ENCODE measurements at regions not wholly inside any gene's neighbourhood (a gene's known extent, or its start where the extent isn't known, plus 50 kb on each side); places are given as distances from the start of the nearest gene placed in this dataset.

DNA sequence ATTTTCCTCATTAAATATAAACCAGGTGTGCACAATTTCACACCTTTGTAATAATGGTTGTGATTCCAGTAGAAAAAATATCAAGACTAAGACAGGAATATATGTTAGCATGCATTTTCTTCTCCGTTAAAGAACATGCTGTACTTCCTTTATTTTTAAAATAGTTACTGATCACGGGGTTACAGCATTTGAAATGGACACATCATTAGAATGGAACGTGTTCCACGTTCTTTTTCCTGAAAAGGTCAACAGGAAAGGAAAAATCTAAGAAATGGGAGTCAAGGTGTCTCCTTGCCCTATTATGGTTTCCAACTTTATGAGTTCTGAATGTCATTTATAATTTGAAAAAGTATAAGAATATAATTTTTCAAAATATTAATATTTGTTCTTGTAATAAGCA lies 1325.7 kb downstream of the SLC16A7 start:
- TF ChIP-seq TAF1 (IDR thresholded peaks at IDR 0.05; ENCODE audit: control insufficient read depth, extremely low read depth, insufficient read depth, low read length, severe bottlenecking) (no peak), CHD1 (IDR thresholded peaks at IDR 0.05; ENCODE audit: low read length) (no peak), ZNF354B (CRISPR knock-in tag; IDR thresholded peaks at IDR 0.05) (no peak)
- TF ChIP-seq, protein P1, sequence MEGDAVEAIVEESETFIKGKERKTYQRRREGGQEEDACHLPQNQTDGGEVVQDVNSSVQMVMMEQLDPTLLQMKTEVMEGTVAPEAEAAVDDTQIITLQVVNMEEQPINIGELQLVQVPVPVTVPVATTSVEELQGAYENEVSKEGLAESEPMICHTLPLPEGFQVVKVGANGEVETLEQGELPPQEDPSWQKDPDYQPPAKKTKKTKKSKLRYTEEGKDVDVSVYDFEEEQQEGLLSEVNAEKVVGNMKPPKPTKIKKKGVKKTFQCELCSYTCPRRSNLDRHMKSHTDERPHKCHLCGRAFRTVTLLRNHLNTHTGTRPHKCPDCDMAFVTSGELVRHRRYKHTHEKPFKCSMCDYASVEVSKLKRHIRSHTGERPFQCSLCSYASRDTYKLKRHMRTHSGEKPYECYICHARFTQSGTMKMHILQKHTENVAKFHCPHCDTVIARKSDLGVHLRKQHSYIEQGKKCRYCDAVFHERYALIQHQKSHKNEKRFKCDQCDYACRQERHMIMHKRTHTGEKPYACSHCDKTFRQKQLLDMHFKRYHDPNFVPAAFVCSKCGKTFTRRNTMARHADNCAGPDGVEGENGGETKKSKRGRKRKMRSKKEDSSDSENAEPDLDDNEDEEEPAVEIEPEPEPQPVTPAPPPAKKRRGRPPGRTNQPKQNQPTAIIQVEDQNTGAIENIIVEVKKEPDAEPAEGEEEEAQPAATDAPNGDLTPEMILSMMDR (IDR thresholded peaks at IDR 0.05 in 2 of 3, conservative IDR thresholded peaks at IDR 0.05 in 1 of 3; ENCODE audit: insufficient read depth in 2 of 3, low read depth in 1 of 3, low read length in 3 of 3): no peak
- TF ChIP-seq, protein P2, sequence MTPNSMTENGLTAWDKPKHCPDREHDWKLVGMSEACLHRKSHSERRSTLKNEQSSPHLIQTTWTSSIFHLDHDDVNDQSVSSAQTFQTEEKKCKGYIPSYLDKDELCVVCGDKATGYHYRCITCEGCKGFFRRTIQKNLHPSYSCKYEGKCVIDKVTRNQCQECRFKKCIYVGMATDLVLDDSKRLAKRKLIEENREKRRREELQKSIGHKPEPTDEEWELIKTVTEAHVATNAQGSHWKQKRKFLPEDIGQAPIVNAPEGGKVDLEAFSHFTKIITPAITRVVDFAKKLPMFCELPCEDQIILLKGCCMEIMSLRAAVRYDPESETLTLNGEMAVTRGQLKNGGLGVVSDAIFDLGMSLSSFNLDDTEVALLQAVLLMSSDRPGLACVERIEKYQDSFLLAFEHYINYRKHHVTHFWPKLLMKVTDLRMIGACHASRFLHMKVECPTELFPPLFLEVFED (CRISPR knock-in tag; conservative IDR thresholded peaks at IDR 0.05): no peak
- TF ChIP-seq, protein P3, sequence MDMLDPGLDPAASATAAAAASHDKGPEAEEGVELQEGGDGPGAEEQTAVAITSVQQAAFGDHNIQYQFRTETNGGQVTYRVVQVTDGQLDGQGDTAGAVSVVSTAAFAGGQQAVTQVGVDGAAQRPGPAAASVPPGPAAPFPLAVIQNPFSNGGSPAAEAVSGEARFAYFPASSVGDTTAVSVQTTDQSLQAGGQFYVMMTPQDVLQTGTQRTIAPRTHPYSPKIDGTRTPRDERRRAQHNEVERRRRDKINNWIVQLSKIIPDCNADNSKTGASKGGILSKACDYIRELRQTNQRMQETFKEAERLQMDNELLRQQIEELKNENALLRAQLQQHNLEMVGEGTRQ (CRISPR knock-in tag; IDR thresholded peaks at IDR 0.05): no peak
- TF ChIP-seq, protein P4, sequence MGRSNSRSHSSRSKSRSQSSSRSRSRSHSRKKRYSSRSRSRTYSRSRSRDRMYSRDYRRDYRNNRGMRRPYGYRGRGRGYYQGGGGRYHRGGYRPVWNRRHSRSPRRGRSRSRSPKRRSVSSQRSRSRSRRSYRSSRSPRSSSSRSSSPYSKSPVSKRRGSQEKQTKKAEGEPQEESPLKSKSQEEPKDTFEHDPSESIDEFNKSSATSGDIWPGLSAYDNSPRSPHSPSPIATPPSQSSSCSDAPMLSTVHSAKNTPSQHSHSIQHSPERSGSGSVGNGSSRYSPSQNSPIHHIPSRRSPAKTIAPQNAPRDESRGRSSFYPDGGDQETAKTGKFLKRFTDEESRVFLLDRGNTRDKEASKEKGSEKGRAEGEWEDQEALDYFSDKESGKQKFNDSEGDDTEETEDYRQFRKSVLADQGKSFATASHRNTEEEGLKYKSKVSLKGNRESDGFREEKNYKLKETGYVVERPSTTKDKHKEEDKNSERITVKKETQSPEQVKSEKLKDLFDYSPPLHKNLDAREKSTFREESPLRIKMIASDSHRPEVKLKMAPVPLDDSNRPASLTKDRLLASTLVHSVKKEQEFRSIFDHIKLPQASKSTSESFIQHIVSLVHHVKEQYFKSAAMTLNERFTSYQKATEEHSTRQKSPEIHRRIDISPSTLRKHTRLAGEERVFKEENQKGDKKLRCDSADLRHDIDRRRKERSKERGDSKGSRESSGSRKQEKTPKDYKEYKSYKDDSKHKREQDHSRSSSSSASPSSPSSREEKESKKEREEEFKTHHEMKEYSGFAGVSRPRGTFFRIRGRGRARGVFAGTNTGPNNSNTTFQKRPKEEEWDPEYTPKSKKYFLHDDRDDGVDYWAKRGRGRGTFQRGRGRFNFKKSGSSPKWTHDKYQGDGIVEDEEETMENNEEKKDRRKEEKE (IDR thresholded peaks at IDR 0.05; ENCODE audit: borderline replicate concordance in 1 of 2, control insufficient read depth in 1 of 2, low read depth in 2 of 2, low read length in 1 of 2): no peak

Measured in K562 (cell line).